T-helper 9 cell (primary cell): ENCODE measurements at regions not wholly inside any gene's neighbourhood (a gene's known extent, or its start where the extent isn't known, plus 50 kb on each side); places are given as distances from the start of the nearest gene placed in this dataset.

Experiments used
- DNase-seq: peaks from one replicate; pipeline ENCODE4 v3.0.0-alpha.2; 2020

GRCh38 chr6:148055419-148055818, 287.2 kb upstream of the SASH1 start:
- DNase-seq: no peak

GRCh38 chr6:148059869-148060268, 282.8 kb upstream of the SASH1 start:
- DNase-seq: no peak

- DNase-seq: no peak
Measured at GRCh38 chr6:148064406-148065134, 278.1 kb upstream of the SASH1 start.

- no peak for DNase-seq
Measured at GRCh38 chr6:148068437-148069061, 274.1 kb upstream of the SASH1 start.

- DNase-seq: no peak
Measured at GRCh38 chr6:148069256-148069655, 273.4 kb upstream of the SASH1 start.

- no peak for DNase-seq
Measured at GRCh38 chr6:148074291-148074690, 268.3 kb upstream of the SASH1 start.

- DNase-seq: no peak
Measured at GRCh38 chr6:148074738-148075137, 267.9 kb upstream of the SASH1 start.

- DNase-seq: no peak
Measured at GRCh38 chr6:148075352-148075751, 267.3 kb upstream of the SASH1 start.

GRCh38 chr6:148076051-148076450, 266.6 kb upstream of the SASH1 start:
- DNase-seq: no peak

- DNase-seq: no peak
Measured at GRCh38 chr6:148080315-148080714, 262.3 kb upstream of the SASH1 start.

- no peak for DNase-seq
Measured at GRCh38 chr6:148081076-148081475, 261.6 kb upstream of the SASH1 start.

- no peak for DNase-seq
Measured at GRCh38 chr6:148082044-148082443, 260.6 kb upstream of the SASH1 start.

GRCh38 chr6:148082696-148083095, 259.9 kb upstream of the SASH1 start:
- no peak for DNase-seq

- DNase-seq: no peak
Measured at GRCh38 chr6:148085631-148086331, 256.9 kb upstream of the SASH1 start.

GRCh38 chr6:148086386-148086785, 256.3 kb upstream of the SASH1 start:
- no peak for DNase-seq

- DNase-seq: no peak
Measured at GRCh38 chr6:148086843-148087242, 255.8 kb upstream of the SASH1 start.

- no peak for DNase-seq
Measured at GRCh38 chr6:148087659-148088058, 255.0 kb upstream of the SASH1 start.

- DNase-seq: no peak
Measured at GRCh38 chr6:148090326-148090725, 252.3 kb upstream of the SASH1 start.

GRCh38 chr6:148091394-148091793, 251.2 kb upstream of the SASH1 start:
- no peak for DNase-seq

GRCh38 chr6:148103436-148103835, 239.2 kb upstream of the SASH1 start:
- no peak for DNase-seq

- DNase-seq: no peak
Measured at GRCh38 chr6:148104131-148104530, 238.5 kb upstream of the SASH1 start.

GRCh38 chr6:148105695-148106094, 236.9 kb upstream of the SASH1 start:
- no peak for DNase-seq

- no peak for DNase-seq
Measured at GRCh38 chr6:148107911-148108310, 234.7 kb upstream of the SASH1 start.

GRCh38 chr6:148109732-148110131, 232.9 kb upstream of the SASH1 start:
- no peak for DNase-seq
